HepG2 (cell line): ENCODE measurements at regions not wholly inside any gene's neighbourhood (a gene's known extent, or its start where the extent isn't known, plus 50 kb on each side); places are given as distances from the start of the nearest gene placed in this dataset.

Experiments used
- ATAC-seq: fragments of 200-7000 bp; cut with Tn5 transposase; 3 replicates; pipeline ENCODE4 v1.9.1; 2020; ENCODE audit warnings: mild to moderate bottlenecking, moderate library complexity
- BruUV-seq: library from RNA; stranded (reverse); fragments of 400-500 nt; replicated peaks from 2 replicates; lab custom pipeline; 2021; lab: Mats Ljungman, UMichigan
- CTCF ChIA-PET: fragments of 300-600 bp; formaldehyde crosslinking; extraction: SDS; loops from one replicate; lab custom pipeline; 2021; ENCODE audit warnings: low total read pairs, inconsistent platforms, low intra/inter-chr PET ratio; lab: Yijun Ruan, JAX
- POLR2A ChIA-PET: fragments of 350-600 bp; sonication (Branson Sonifier 250); formaldehyde crosslinking; loops from one replicate; lab custom pipeline; 2020; ENCODE audit warnings: antibody characterized with exemption, inconsistent platforms; lab: Yijun Ruan, JAX
- DNase-seq: peaks from one replicate; pipeline ENCODE4 v3.0.0-alpha.2; 2015; ENCODE audit warnings: low spot score
- FAIRE-seq: peaks from 3 replicates; lab custom pipeline; 2011; peaks lifted over from hg19 to GRCh38; lab: Jason Lieb, UNC
- H2AFZ ChIP-seq: one replicate; pipeline ENCODE4 v1.6.1; 2011; ENCODE audit warnings: low read length, inconsistent platforms
- H3K27ac ChIP-seq: fragments of 300-600 bp; 3 replicates; pipeline ENCODE4 v1.8.0; 2011; ENCODE audit warnings: mixed run types, mild to moderate bottlenecking, mixed read lengths, low read length, inconsistent platforms; ENCODE audit not compliant: insufficient read depth; ENCODE audit errors: extremely low read length
- H3K27me3 ChIP-seq, 2 experiments: fragments of 200-600 bp in 1 of 2; 2 replicates in 1 of 2; 3 replicates in 1 of 2; pipeline versions ENCODE4 v1.6.0 to v1.8.0; 2011; ENCODE audit warnings: low read length in 2 of 2, mild to moderate bottlenecking in 2 of 2, moderate library complexity in 2 of 2, inconsistent platforms in 1 of 2; ENCODE audit not compliant: insufficient read depth in 2 of 2, control insufficient read depth in 1 of 2
- H3K36me3 ChIP-seq, 2 experiments: fragments of 200-600 bp in 1 of 2; replicated peaks in 1 of 2; 2 replicates in 1 of 2; 3 replicates in 1 of 2; pipeline versions ENCODE4 v1.5.1 to v1.8.0; 2011; ENCODE audit warnings: low read length in 2 of 2, inconsistent platforms in 1 of 2; ENCODE audit not compliant: insufficient read depth in 2 of 2, control insufficient read depth in 1 of 2
- H3K4me1 ChIP-seq: 2 replicates; pipeline ENCODE4 v1.5.1; 2012; ENCODE audit warnings: low read length, inconsistent platforms; ENCODE audit not compliant: insufficient read depth
- H3K4me2 ChIP-seq: 2 replicates; pipeline ENCODE4 v1.6.0; 2011; ENCODE audit warnings: low read depth, low read length, inconsistent platforms
- H3K4me3 ChIP-seq, 3 experiments: fragments of 200-600 bp in 1 of 3; sonication (generic), shearing (Covaris generic) in 1 of 3; replicated peaks in 1 of 3; 2 replicates each; pipeline ENCODE4 v1.5.1; 2011 to 2016; ENCODE audit warnings: low read length in 3 of 3, inconsistent platforms in 2 of 3, low read depth in 2 of 3, mild to moderate bottlenecking in 2 of 3, control low read depth in 1 of 3, mixed read lengths in 1 of 3; ENCODE audit not compliant: insufficient read depth in 1 of 3
- H3K79me2 ChIP-seq: one replicate; pipeline ENCODE4 v1.6.1; 2011; ENCODE audit warnings: low read length, inconsistent platforms; ENCODE audit not compliant: insufficient read depth
- H3K9ac ChIP-seq: 2 replicates; pipeline ENCODE4 v1.6.0; 2011; ENCODE audit warnings: mild to moderate bottlenecking, low read depth, low read length, inconsistent platforms; ENCODE audit not compliant: insufficient read depth
- H3K9me3 ChIP-seq: 2 replicates; pipeline ENCODE4 v1.5.1; 2012; ENCODE audit warnings: mild to moderate bottlenecking, low read length
- H4K20me1 ChIP-seq: 2 replicates; pipeline ENCODE4 v1.6.0; 2011; ENCODE audit warnings: inconsistent platforms, mild to moderate bottlenecking, low read length, moderate library complexity; ENCODE audit not compliant: insufficient read depth
- ARHGAP35 ChIP-seq: sonication (generic); formaldehyde crosslinking; IDR thresholded peaks from 2 replicates; pipeline ENCODE4 v1.9.0; 2022; ENCODE audit warnings: mild to moderate bottlenecking, inconsistent platforms, moderate library complexity, missing genetic modification reagents, borderline replicate concordance
- DBP ChIP-seq: sonication (generic); formaldehyde crosslinking; IDR thresholded peaks from 2 replicates; pipeline ENCODE4 v1.4.0; 2020; ENCODE audit warnings: missing genetic modification reagents; ENCODE audit errors: not compliant biosample characterization
- FLYWCH1 ChIP-seq: sonication (generic); formaldehyde crosslinking; IDR thresholded peaks from 2 replicates; pipeline ENCODE4 v1.8.1; 2023; ENCODE audit warnings: mild to moderate bottlenecking, missing genetic modification reagents
- HNRNPL ChIP-seq: fragments of 200-400 bp; formaldehyde crosslinking; IDR thresholded peaks from 2 replicates; pipeline ENCODE4 v1.6.1; 2017; ENCODE audit warnings: mild to moderate bottlenecking, low read depth, low read length
- MAFG ChIP-seq: sonication (generic); formaldehyde crosslinking; IDR thresholded peaks from 2 replicates; pipeline ENCODE4 v1.5.1; 2020; ENCODE audit warnings: mild to moderate bottlenecking, missing genetic modification reagents
- MIER2 ChIP-seq: IDR thresholded peaks from 2 replicates; pipeline ENCODE4 v1.6.1; 2016; ENCODE audit warnings: missing biosample characterization, missing genetic modification reagents
- PCBP2 ChIP-seq: fragments of 200-400 bp; formaldehyde crosslinking; optimal IDR thresholded peaks from 2 replicates; pipeline ENCODE3; 2018; ENCODE audit warnings: low read length, low read depth; ENCODE audit not compliant: poor library complexity, severe bottlenecking
- ZBTB26 ChIP-seq: IDR thresholded peaks from 2 replicates; pipeline ENCODE4 v1.6.1; 2016; ENCODE audit warnings: missing compliant biosample characterization, missing genetic modification reagents, borderline replicate concordance
- ZBTB40 ChIP-seq, 2 experiments: fragments of 450-650 bp in 1 of 2; sonication (generic) in 1 of 2; formaldehyde crosslinking in 1 of 2; IDR thresholded peaks; 2 replicates each; pipeline versions ENCODE4 v1.6.1 to v1.8.0; 2016 to 2022; ENCODE audit warnings: antibody characterized with exemption in 1 of 2, mild to moderate bottlenecking in 1 of 2, missing genetic modification reagents in 1 of 2
- ZFP82 ChIP-seq: sonication (generic); formaldehyde crosslinking; IDR thresholded peaks from 2 replicates; pipeline ENCODE4 v1.5.1; 2020; ENCODE audit warnings: mild to moderate bottlenecking, missing genetic modification reagents, borderline replicate concordance
- ZFY ChIP-seq: sonication (generic); formaldehyde crosslinking; IDR thresholded peaks from 2 replicates; pipeline ENCODE4 v1.4.0; 2020; ENCODE audit warnings: missing genetic modification reagents
- ZNF546 ChIP-seq: sonication (generic); formaldehyde crosslinking; conservative IDR thresholded peaks from 2 replicates; pipeline ENCODE4 v1.8.1; 2023; ENCODE audit warnings: mild to moderate bottlenecking, missing genetic modification reagents
- ZSCAN29 ChIP-seq: sonication (generic); formaldehyde crosslinking; conservative IDR thresholded peaks from 2 replicates; pipeline ENCODE4 v1.4.0; 2020; ENCODE audit warnings: mild to moderate bottlenecking, missing genetic modification reagents
- WGBS: methylation state at CpG from one replicate; pipeline ENCODE4 v1.1.6; 2017; ENCODE audit warnings: low lambda C conversion rate; 5-methylcytosine and 5-hydroxymethylcytosine counted together
- in situ Hi-C: cut with HindIII; loops from 2 replicates; pipeline ENCODE4 v1.10.0; 2017; ENCODE audit warnings: low pct_unique_long_range_greater_than_20kb; ENCODE audit not compliant: extremely low pct_ligation_motif_present
- intact Hi-C: fragments of 100-400 bp; cut with micrococcal nuclease; formaldehyde crosslinking; loops from one replicate; pipeline ENCODE4 v1.10.0; 2022; ENCODE audit not compliant: unreplicated experiment

GRCh38 chr14:54125109-54125508 lies 168.5 kb upstream of the BMP4 start (continued):
- TF ChIP-seq ZSCAN29 (CRISPR knock-in tag) (no peak), DBP (CRISPR knock-in tag) (no peak), MIER2 (no peak)

- BruUV-seq: no TSS peak
- Histone ChIP-seq H3K9me3 (no peaks in the 10 kb centered on the region), H3K27ac (no peak overlapping the region), H3K4me1 (peaks cover 30% of the 10 kb centered on the region), H2AFZ (no peak overlapping the region), H3K4me3 (no peak overlapping the region), H3K27me3 (no peaks in the 10 kb centered on the region), H3K79me2 (no peaks in the 10 kb centered on the region), H3K36me3 (no peaks in the 10 kb centered on the region), H3K9ac (no peak overlapping the region), H3K4me2 (no peak overlapping the region), H4K20me1 (no peaks in the 10 kb centered on the region)
- 99% methylated on average over 3 of the region's 3 CpGs for WGBS
- in situ Hi-C loops (no loop called here), intact Hi-C loops (no loop called here)
- DNase-seq: no peak
- ChIA-PET CTCF (no interaction called here), POLR2A (no interaction called here)
- FAIRE-seq: no peak
- no peak for ATAC-seq
- TF ChIP-seq ZFY (CRISPR knock-in tag) (no peak), ARHGAP35 (no peak), ZBTB40 (IDR thresholded peaks at IDR 0.05) (no peak), ZBTB40 (CRISPR knock-in tag; IDR thresholded peaks at IDR 0.05) (no peak), HNRNPL (no peak), FLYWCH1 (CRISPR knock-in tag) (no peak), PCBP2 (no peak), MAFG (CRISPR knock-in tag) (no peak), ZFP82 (no peak), ZBTB26 (CRISPR knock-in tag) (no peak), ZNF546 (CRISPR knock-in tag) (no peak)
These were observed 170.3 kb upstream of the BMP4 start for GRCh38 chr14:54126947-54127346.
